IMR-90 (cell line): ENCODE measurements at regions not wholly inside any gene's neighbourhood (a gene's known extent, or its start where the extent isn't known, plus 50 kb on each side); places are given as distances from the start of the nearest gene placed in this dataset.

ENCODE experiments used
- ATAC-seq: fragments of 200-7000 bp; cut with Tn5 transposase; 2 replicates; pipeline ENCODE4 v1.9.1; 2020; ENCODE audit warnings: low read depth, mild to moderate bottlenecking, moderate library complexity
- BruUV-seq: library from RNA; stranded (reverse); fragments of 400-500 nt; replicated peaks from 2 replicates; lab custom pipeline; 2021; lab: Mats Ljungman, UMichigan
- CTCF ChIA-PET: fragments of 300-600 bp; formaldehyde crosslinking; extraction: SDS; loops from one replicate; lab custom pipeline; 2021; ENCODE audit warnings: antibody characterized with exemption; lab: Yijun Ruan, JAX
- POLR2A ChIA-PET: fragments of 300-600 bp; sonication (Branson Sonifier 250); formaldehyde crosslinking; loops from one replicate; lab custom pipeline; 2022; ENCODE audit warnings: antibody characterized with exemption; ENCODE audit not compliant: unreplicated experiment; lab: Charles Lee
- DNase-seq: peaks from one replicate; pipeline ENCODE4 v3.0.0; 2013
- H2AFZ ChIP-seq: replicated peaks from 2 replicates; pipeline ENCODE3; 2013; ENCODE audit warnings: low read length, mild to moderate bottlenecking; ENCODE audit not compliant: poor library complexity
- H2AK5ac ChIP-seq: 2 replicates; pipeline ENCODE4 v1.6.1; 2013; ENCODE audit warnings: low read depth, low read length, inconsistent platforms
- H2AK9ac ChIP-seq: replicated peaks from 2 replicates; pipeline ENCODE3; 2013; ENCODE audit warnings: mild to moderate bottlenecking, low read depth, low read length, moderate library complexity; ENCODE audit not compliant: poor library complexity
- H2BK120ac ChIP-seq: 2 replicates; pipeline ENCODE4 v1.6.1; 2013; ENCODE audit warnings: low read depth, low read length, inconsistent platforms
- H2BK15ac ChIP-seq: 3 replicates; pipeline ENCODE4 v1.6.1; 2013; ENCODE audit warnings: low read depth, low read length, inconsistent platforms
- H2BK20ac ChIP-seq: 2 replicates; pipeline ENCODE4 v1.6.1; 2013; ENCODE audit warnings: low read depth, mild to moderate bottlenecking, inconsistent platforms, low read length, moderate library complexity
- H2BK5ac ChIP-seq: 2 replicates; pipeline ENCODE4 v1.6.1; 2013; ENCODE audit warnings: mild to moderate bottlenecking, low read depth, low read length, inconsistent platforms; ENCODE audit not compliant: poor library complexity, severe bottlenecking
- H3K14ac ChIP-seq: replicated peaks from 2 replicates; pipeline ENCODE4 v1.6.1; 2013; ENCODE audit warnings: low read depth, low read length, inconsistent platforms
- H3K18ac ChIP-seq: 2 replicates; pipeline ENCODE4 v1.6.1; 2013; ENCODE audit warnings: low read depth, low read length, control low read depth
- H3K23ac ChIP-seq: 2 replicates; pipeline ENCODE4 v1.6.1; 2013; ENCODE audit warnings: low read depth, low read length, inconsistent platforms
- H3K27ac ChIP-seq: 2 replicates; pipeline ENCODE4 v1.5.1; 2013; ENCODE audit warnings: mild to moderate bottlenecking, control low read depth, low read length; ENCODE audit not compliant: insufficient read depth
- H3K27me3 ChIP-seq: 2 replicates; pipeline ENCODE4 v1.6.1; 2013; ENCODE audit warnings: low read length; ENCODE audit not compliant: control insufficient read depth, insufficient read depth
- H3K36me3 ChIP-seq: 2 replicates; pipeline ENCODE4 v1.6.1; 2013; ENCODE audit warnings: low read length, mixed read lengths; ENCODE audit not compliant: control insufficient read depth, insufficient read depth
- H3K4ac ChIP-seq: 2 replicates; pipeline ENCODE4 v1.6.1; 2013; ENCODE audit warnings: low read depth, low read length, inconsistent platforms
- H3K4me1 ChIP-seq: 2 replicates; pipeline ENCODE4 v1.6.1; 2013; ENCODE audit warnings: low read length, mixed read lengths; ENCODE audit not compliant: control insufficient read depth, insufficient read depth
- H3K4me2 ChIP-seq: 2 replicates; pipeline ENCODE4 v1.6.1; 2013; ENCODE audit warnings: low read depth, mild to moderate bottlenecking, control low read depth, low read length, moderate library complexity
- H3K4me3 ChIP-seq: 2 replicates; pipeline ENCODE4 v1.5.1; 2013; ENCODE audit warnings: low read depth, mild to moderate bottlenecking, control low read depth, low read length, moderate library complexity; ENCODE audit not compliant: insufficient read depth
- H3K56ac ChIP-seq: 2 replicates; pipeline ENCODE4 v1.6.1; 2013; ENCODE audit warnings: low read length, inconsistent platforms; ENCODE audit not compliant: insufficient read depth; ENCODE audit errors: extremely low read depth
- H3K79me1 ChIP-seq, 2 experiments: 2 replicates each; pipeline ENCODE4 v1.6.1; 2013; ENCODE audit warnings: low read length in 2 of 2, inconsistent platforms in 1 of 2, low read depth in 1 of 2
- H3K9ac ChIP-seq: 2 replicates; pipeline ENCODE4 v1.6.1; 2013; ENCODE audit warnings: low read depth, low read length, control low read depth
- H3K9me1 ChIP-seq: 2 replicates; pipeline ENCODE4 v1.6.1; 2013; ENCODE audit warnings: low read length, inconsistent platforms; ENCODE audit not compliant: insufficient read depth
- H3K9me3 ChIP-seq: 2 replicates; pipeline ENCODE4 v1.6.1; 2013; ENCODE audit warnings: low read length; ENCODE audit not compliant: control insufficient read depth, insufficient read depth
- H4K20me1 ChIP-seq: 2 replicates; pipeline ENCODE4 v1.6.1; 2013; ENCODE audit warnings: low read length, inconsistent platforms; ENCODE audit not compliant: insufficient read depth
- H4K5ac ChIP-seq: 2 replicates; pipeline ENCODE4 v1.6.1; 2013; ENCODE audit warnings: mild to moderate bottlenecking, low read depth, low read length, control low read depth
- H4K8ac ChIP-seq, 2 experiments: 2 replicates each; pipeline ENCODE4 v1.6.1; 2013; ENCODE audit warnings: low read depth in 2 of 2, low read length in 2 of 2, control low read depth in 1 of 2, inconsistent platforms in 1 of 2
- H4K91ac ChIP-seq: 2 replicates; pipeline ENCODE4 v1.6.1; 2013; ENCODE audit warnings: low read depth, low read length, inconsistent platforms; ENCODE audit not compliant: insufficient read depth
- CEBPB ChIP-seq: IDR thresholded peaks from 2 replicates; pipeline ENCODE4 v1.6.1; 2012; ENCODE audit warnings: low read depth, low read length, improper control_type of control experiment
- FOS ChIP-seq: fragments of 150-350 bp; IDR thresholded peaks from 2 replicates; pipeline ENCODE4 v1.6.1; 2016; ENCODE audit warnings: low read depth, low read length
- RFX5 ChIP-seq: IDR thresholded peaks from 2 replicates; pipeline ENCODE4 v1.8.0; 2012; ENCODE audit warnings: low read depth, mild to moderate bottlenecking, low read length, moderate library complexity
- WGBS, 2 experiments: methylation state at CpG; one replicate each; pipeline versions ENCODE4 v1.1.5 to v1.1.7; 2013; ENCODE audit warnings: missing lambda C conversion rate in 2 of 2; ENCODE audit not compliant: insufficient read length in 1 of 2; ENCODE audit errors: extremely low coverage in 2 of 2; 5-methylcytosine and 5-hydroxymethylcytosine counted together
- dilution Hi-C: fragments of 300-500 bp; cut with HindIII; formaldehyde crosslinking; loops from one replicate; pipeline ENCODE4 v1.14.3; 2018; ENCODE audit warnings: low sequenced_read_pairs; ENCODE audit not compliant: unreplicated experiment
- in situ Hi-C: fragments of 300-500 bp; cut with MboI; formaldehyde crosslinking; loops from 3 replicates; pipeline ENCODE4 v1.14.3; 2019; ENCODE audit warnings: low sequenced_read_pairs, inconsistent platforms, mixed read lengths
- intact Hi-C: fragments of 100-400 bp; cut with micrococcal nuclease; formaldehyde crosslinking; loops from 2 replicates; pipeline ENCODE4 v1.10.0; 2022
- TF ChIP-seq, protein P1 (sequence below): fragments of 150-350 bp; IDR thresholded peaks from 2 replicates; pipeline ENCODE4 v1.6.1; 2016; ENCODE audit warnings: low read depth, mild to moderate bottlenecking, low read length, moderate library complexity, borderline replicate concordance

GRCh38 chr6:140604786-140605185, 1230.3 kb upstream of the CITED2 start:
- no peak overlapping the region for H4K91ac ChIP-seq
- no peak overlapping the region for H3K14ac ChIP-seq
- no peak overlapping the region for H3K4me2 ChIP-seq
- no peak overlapping the region for H3K18ac ChIP-seq
- DNase-seq (peak; percentile 47), ATAC-seq (no peak)
- BruUV-seq = no TSS peak
- ChIA-PET CTCF (no interaction called here), POLR2A (no interaction called here)
- no peak overlapping the region for H3K23ac ChIP-seq
- no peak overlapping the region for H3K27ac ChIP-seq
- no peaks in the 10 kb centered on the region for H3K79me1 ChIP-seq
- WGBS, 2 experiments = no CpG with 5 or more reads among the region's 3 CpGs
- no peak overlapping the region for H4K5ac ChIP-seq
- H2BK15ac ChIP-seq = no peak overlapping the region
- no peak overlapping the region for H2AFZ ChIP-seq
- TF ChIP-seq, protein P1, sequence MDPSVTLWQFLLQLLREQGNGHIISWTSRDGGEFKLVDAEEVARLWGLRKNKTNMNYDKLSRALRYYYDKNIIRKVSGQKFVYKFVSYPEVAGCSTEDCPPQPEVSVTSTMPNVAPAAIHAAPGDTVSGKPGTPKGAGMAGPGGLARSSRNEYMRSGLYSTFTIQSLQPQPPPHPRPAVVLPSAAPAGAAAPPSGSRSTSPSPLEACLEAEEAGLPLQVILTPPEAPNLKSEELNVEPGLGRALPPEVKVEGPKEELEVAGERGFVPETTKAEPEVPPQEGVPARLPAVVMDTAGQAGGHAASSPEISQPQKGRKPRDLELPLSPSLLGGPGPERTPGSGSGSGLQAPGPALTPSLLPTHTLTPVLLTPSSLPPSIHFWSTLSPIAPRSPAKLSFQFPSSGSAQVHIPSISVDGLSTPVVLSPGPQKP = no peak
- no peak for TF ChIP-seq RFX5
- no peak for TF ChIP-seq CEBPB
- no peak for TF ChIP-seq FOS
- H4K20me1 ChIP-seq = no peaks in the 10 kb centered on the region
- no peak overlapping the region for H2BK20ac ChIP-seq
- H3K27me3 ChIP-seq = no peaks in the 10 kb centered on the region
- peaks cover 2% of the 10 kb centered on the region; the same call in 1 of the 2 replicates for H3K9me1 ChIP-seq
- no peak overlapping the region for H2AK5ac ChIP-seq
- no peaks in the 10 kb centered on the region for H3K36me3 ChIP-seq
- H2BK5ac ChIP-seq = peak overlapping the region; percentile 36
- dilution Hi-C loops = no loop called here
- no peak overlapping the region for H2BK120ac ChIP-seq
- peaks cover 9% of the 10 kb centered on the region; the same call in 1 of the 2 replicates for H3K4me1 ChIP-seq
- H3K9ac ChIP-seq = no peak overlapping the region
- no peak overlapping the region for H2AK9ac ChIP-seq
- intact Hi-C loops = no loop called here
- no peak overlapping the region for H3K56ac ChIP-seq
- in situ Hi-C loops = no loop called here
- H3K4me3 ChIP-seq = no peak overlapping the region
- no peak overlapping the region for H4K8ac ChIP-seq
- H3K4ac ChIP-seq = no peak overlapping the region
- H3K9me3 ChIP-seq = no peaks in the 10 kb centered on the region
